T1000 (cell line): ENCODE measurements at regions not wholly inside any gene's neighbourhood (a gene's known extent, or its start where the extent isn't known, plus 50 kb on each side); places are given as distances from the start of the nearest gene placed in this dataset.

Experiments
- DNase-seq: peaks from one replicate; lab custom pipeline; 2025; ENCODE audit warnings: mixed read lengths; lab: John Stamatoyannopoulos, UW

GRCh38 chr19:32173836-32174235 lies 171.6 kb upstream of the ZNF507 start:
- DNase-seq, result no peak

DNA sequence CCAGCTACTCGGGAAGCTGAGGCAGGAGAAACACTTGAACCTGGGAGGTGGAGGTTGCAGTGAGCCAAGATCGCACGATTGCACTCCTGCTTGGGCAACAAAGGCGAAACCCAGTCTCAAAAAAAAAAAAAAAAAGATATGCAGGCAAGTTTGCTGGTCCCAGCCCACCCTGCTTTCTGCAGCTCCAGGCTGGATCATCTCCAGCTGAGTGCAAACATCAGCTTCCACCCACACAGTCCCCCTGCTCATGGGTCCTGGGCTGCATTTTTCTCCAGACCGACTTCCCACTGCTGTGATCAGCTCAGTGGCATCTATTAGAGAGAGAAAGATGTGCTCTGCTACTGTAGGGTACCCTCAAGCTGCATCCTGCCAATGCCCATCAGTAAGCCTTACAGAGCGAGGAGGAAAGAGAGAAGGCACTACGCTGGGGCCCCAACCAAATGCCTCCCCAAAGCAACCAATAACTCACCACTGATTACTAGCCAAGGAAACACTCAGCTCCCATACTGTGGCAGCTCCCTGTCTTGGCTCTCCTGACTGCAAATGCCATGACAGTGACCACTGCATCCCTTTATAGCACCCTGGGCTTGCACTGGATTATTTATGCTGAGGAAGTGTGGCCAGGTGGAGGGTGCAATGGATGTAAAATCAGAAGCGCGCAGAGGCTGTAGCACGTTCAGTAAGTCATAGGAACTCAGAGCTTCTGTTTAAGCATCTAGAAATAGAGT lies 170.9 kb upstream of the ZNF507 start:
- DNase-seq, result no peak

GRCh38 chr19:32176591-32176990 lies 168.8 kb upstream of the ZNF507 start:
- no peak for DNase-seq

DNA sequence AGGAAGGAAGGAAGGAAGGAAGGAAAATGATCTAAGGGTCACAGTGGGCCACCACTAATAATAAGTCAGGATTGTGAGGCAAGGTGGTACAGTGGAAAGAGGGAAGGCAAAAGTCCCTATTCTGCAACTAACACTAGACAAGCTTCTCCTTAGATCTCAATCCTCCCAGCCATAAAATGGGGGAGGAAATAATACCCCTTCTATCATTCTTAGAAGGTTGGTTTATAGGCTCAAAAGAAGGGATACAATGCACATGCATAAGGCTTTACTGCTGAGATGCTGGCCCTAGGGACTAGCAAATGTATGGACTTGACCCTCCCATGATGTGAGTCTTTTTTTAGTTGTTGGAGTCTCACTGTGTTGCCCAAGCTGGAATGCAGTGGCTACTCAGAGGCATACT lies 167.7 kb upstream of the ZNF507 start:
- no peak for DNase-seq

DNA sequence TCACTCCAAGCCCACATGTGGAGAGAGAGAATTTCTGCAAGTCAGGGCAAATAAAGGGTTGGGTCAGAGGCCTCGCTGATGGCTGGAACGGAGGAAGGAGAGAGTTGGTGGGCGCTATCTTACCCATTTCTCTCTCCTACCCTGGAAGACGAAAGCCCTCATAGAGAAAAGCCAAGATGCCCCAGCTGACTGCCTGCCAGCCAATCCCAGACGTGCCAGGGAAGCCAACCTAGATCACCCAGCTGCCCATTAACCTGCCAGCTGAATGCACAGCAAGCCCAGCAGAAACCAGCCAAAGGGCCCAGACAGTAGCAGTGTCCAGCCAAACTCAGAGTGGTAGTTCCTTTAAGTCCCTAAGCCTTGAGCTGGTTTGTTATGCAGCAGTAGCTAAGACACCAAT lies 167.0 kb upstream of the ZNF507 start:
- no peak for DNase-seq

GRCh38 chr19:32178956-32179355 lies 166.5 kb upstream of the ZNF507 start:
- DNase-seq, result no peak

DNA sequence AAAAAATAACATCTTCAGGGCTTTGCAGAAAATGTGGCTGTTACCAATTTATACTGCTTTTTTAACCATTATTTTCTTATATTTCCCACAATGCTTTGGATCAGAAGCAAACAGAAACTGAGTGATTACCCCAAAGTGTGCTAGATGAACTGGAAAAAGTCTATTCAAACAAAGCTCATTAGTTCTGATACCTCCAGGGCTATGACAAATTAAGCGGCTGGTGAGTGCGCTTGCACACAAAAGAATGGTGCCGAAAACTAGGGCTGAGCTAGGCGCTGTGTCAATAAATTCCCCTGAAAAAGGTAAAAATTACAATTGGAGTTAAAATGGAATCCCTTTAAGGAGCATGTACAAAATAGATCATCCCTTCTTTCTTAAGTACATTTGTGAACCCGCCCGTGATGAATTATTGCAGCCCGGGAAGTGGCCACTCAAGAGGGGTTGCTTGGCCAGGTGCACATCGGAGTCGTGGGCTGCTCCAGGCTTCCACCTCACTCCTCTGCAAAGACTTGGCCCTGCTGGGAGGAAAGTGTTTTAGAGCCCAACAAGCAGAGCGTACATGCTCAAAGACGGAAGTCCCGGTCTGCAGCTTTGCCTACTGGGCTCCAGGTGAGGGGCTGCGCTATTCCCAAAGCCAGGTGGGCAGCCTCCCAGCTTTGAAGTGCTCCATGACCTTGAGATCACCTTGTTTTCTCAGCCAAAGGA lies 164.0 kb upstream of the ZNF507 start:
- DNase-seq, result no peak

GRCh38 chr19:32186542-32187330 lies 158.7 kb upstream of the ZNF507 start:
- DNase-seq, result no peak

DNA sequence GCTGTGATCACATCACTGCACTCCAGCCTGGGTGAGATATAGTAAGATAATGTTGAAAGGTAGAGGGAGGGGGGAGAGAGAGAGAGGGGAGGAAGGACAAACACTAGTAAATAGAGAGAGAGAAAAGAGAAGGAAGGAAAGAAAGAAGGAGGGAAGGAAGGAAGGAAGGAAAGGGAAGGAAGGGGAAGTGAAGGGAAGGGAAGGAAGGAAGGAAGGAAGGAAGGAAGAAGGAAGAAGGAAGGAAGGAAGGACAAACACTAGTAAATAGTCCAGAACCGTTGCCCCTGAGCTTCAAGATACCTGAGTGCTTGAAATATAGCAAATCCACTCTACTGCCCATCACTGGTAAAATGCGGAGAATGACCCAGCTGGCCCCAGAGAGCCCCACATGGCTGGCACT lies 156.5 kb upstream of the ZNF507 start:
- no peak for DNase-seq

DNA sequence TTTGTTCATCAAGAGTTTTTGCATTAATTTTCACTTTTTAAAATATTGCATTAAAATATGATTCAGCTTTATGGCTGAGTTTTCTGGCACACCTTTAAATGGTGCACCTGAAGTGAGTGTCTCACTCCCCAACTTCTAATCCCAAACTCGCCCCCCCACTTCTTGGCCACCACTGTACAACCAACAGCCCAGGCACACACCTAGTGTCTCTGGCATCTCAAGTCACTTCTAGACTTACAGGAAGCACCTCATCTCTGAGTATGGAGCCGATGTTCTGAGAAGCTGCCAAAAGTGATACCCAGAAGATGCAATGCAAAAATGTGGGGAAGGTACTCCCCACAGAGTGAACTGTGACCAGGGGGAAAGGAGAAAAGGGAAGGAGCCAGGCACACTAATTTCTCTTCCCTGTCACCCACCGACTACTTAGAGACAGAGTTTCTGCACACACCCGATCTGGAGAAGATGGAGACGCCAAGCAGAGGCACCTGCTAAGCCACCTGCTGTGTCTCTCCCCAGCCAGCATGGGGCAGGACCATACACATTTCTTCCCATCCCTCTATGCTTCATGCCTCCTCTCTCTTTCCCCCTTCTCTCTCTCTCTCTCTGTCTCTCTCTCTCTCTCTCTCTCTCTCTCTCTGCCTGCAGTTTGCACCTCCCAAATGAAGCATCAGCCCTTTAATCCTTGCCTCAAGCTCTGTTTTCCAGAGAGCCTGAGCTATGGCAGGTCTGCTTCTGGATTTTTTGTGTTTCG lies 155.3 kb upstream of the ZNF507 start:
- no peak for DNase-seq

- DNase-seq, result no peak
These were observed 153.5 kb upstream of the ZNF507 start for GRCh38 chr19:32191921-32192320.

DNA sequence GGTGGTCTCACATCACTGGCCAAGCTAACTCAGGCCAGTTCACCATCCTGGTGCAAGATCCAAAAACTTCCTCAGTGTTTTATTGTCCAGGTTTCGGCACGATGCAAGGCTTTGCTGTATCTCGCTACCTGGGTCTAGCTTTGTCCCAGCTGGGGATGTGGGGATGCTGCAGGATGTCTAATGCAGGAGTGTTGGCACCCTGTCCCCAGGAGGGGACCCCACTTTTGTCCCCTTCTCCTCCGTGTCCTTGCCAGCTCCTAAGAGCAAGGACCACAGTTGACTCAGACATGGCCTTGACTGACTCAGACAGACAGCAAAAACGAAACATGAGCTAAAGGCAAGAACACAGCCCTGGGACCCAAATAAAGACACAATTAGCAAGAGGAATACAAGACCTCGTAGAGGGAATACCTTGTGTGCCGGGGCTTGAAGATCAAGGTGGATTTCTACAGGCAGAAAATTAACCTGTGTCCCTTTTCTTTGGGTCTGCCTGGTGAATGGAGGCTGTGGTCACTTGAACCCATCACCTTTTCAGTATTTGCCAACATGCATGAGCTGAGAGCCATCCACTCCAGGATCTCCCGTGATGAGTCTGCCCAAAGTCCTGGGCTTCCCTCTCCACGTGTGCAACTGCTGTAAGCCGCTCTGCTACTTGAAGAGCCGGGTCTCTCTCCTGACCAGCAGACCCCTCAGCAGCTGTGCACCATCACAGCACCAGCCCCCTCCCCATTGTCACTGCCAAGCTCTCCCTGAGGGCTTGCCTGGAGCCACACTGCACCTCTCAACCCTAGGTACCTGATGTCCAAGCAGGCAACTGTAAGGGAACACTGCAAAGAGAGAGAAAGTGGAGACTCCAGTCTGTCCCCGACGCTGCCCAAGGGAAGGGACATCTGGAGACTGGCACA lies 149.5 kb upstream of the ZNF507 start:
- DNase-seq, result no peak

DNA sequence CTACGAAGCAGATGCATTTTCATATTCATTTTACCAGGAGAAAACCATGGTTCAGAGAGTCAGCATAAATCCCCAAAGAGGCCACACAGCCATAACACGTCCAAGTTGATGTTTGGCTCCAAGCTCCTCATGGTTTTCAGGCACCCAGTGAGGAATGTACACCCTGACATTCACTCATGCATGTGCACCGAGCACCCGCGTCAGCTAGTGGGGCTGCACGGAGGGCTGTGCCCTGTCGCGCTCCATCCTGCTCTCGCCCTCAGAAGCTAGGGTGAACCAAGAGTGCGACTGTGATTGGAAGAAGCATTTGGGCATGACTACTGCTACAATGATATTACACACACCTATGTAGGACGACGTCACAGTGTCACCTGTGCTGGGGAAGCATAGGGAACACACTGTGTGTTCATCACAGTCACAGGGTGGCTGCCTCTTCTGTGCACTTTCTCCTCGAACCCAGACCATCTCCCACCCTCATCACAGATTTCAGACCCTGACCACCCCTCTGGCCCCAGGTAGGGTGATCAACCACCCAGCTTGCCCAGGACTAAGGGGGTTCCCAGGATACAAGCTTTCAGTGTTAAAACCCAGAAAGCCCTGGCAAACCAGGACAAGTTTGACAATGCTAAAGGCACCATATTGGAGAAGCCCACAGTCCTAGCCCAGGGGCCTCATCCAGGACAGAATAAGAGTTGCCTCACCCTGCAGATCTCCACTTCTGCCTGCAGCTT lies 148.6 kb upstream of the ZNF507 start:
- no peak for DNase-seq

DNA sequence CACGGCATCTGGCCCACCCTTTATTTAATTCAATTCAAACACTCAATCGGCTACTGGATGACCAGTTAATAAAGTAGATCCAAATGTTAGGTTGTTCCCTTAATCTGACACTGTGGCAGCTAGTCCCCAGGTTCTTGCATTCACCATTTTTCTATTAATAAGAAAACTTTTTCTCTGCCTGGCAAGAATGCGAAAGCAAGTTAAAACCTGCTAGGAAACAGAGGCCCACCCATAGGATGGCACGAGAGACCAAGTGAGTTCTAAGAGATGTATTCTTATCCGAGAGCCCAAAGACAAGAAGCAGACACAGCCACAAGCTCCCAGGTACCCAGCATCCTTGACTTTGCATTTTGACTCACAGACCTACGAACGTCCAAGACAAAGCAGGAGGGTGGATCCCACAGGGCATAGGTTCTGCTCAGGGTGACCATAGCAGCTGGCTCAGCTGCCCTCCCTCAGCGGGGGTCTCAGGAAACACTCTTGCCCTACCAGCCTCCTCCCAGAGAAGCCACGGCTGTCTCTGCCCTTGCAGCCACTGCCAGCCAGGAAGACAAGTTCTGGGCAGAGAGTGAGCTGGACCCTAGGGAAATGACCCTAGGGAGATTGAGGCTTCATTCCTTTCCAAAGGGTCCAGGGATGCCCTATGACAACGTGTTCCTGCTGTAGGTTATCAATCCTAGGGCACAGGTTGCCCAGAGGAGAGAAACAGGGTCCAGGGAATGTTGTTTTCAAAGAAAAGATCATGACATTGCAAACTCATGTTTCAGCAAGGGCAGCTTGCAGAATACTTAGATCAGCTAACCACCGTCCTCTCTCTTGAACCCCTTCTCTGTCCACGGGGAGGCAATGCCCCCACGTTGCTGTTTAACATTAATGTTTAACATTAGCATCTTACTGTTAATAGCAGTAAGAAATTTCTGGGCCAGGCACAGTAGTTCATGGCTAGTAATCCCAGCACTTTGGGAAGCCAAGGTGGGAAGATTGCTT lies 147.2 kb upstream of the ZNF507 start:
- no peak for DNase-seq

GRCh38 chr19:32199501-32200040 lies 145.8 kb upstream of the ZNF507 start:
- DNase-seq, result no peak

GRCh38 chr19:32200312-32201038 lies 144.9 kb upstream of the ZNF507 start:
- DNase-seq, result no peak

DNA sequence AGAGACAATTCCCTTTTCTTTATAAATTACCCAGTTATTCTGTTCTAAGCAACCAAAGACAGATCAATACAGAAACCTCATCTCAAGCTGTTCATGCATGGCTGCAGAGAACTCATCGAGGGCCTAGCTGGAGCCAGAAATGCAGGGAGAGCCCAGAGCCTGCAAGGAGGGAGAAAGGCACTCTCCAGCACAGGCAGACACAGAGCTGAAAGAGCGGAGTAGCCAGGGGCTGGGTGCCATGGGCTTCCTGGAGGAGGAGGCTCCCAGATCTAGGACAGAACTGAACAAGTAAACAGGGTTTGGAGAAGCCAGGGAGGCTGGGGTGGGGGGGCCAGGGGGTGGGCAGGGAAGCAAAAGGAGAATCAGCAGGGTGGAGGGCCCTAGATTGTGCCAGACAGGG lies 144.2 kb upstream of the ZNF507 start:
- DNase-seq, result no peak

DNA sequence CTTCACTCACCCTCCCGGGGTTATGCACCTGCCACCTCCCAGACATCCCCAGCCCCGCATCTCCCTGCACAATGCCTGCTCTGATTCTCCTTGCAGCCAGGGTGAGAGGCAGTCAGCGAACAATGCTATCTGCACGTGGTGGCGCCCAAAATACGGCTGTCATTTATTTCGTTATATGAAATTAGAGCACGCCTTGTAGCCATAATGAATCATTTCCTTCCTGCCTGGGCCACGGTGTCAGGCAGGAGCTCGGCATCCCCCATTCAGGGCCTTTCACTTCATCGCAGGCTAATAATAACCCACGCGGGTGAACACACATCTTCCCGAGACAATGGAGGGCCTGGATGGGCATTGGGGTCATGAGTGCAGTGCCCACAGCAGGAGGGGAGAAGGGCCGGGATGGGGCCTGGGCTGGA lies 143.8 kb upstream of the ZNF507 start:
- no peak for DNase-seq
